WTC11 (cell line): ENCODE measurements at regions not wholly inside any gene's neighbourhood (a gene's known extent, or its start where the extent isn't known, plus 50 kb on each side); places are given as distances from the start of the nearest gene placed in this dataset.

Experiments used
- CBFB ChIP-seq: sonication (generic); formaldehyde crosslinking; IDR thresholded peaks from 2 replicates; pipeline ENCODE4 v1.8.1; 2022; ENCODE audit warnings: mild to moderate bottlenecking, low read depth, missing genetic modification reagents
- JUN ChIP-seq: sonication (generic); formaldehyde crosslinking; IDR thresholded peaks from 2 replicates; pipeline ENCODE4 v1.8.0; 2023; ENCODE audit warnings: mild to moderate bottlenecking, missing genetic modification reagents
- KAT7 ChIP-seq: sonication (generic); formaldehyde crosslinking; IDR thresholded peaks from 2 replicates; pipeline ENCODE4 v1.8.1; 2023; ENCODE audit warnings: missing genetic modification reagents, mild to moderate bottlenecking, borderline replicate concordance
- OVOL2 ChIP-seq: fragments of 250-450 bp; sonication (Bioruptor Pico); IDR thresholded peaks from 2 replicates; pipeline ENCODE4 v1.9.0; 2021; ENCODE audit warnings: mild to moderate bottlenecking, borderline replicate concordance
- PRRX2 ChIP-seq: fragments of 250-450 bp; sonication (Bioruptor Pico); IDR thresholded peaks from 2 replicates; pipeline ENCODE4 v1.8.0; 2021; ENCODE audit warnings: mild to moderate bottlenecking
- ZNF396 ChIP-seq: fragments of 250-450 bp; sonication (Bioruptor Pico); IDR thresholded peaks from 2 replicates; pipeline ENCODE4 v1.8.0; 2021; ENCODE audit warnings: mild to moderate bottlenecking, moderate library complexity, borderline replicate concordance
- ZNF423 ChIP-seq: fragments of 250-450 bp; sonication (Bioruptor Pico); IDR thresholded peaks from 2 replicates; pipeline ENCODE4 v2.1.2; 2022; ENCODE audit warnings: mild to moderate bottlenecking, moderate library complexity
- TF ChIP-seq, protein P1 (sequence below): sonication (generic); formaldehyde crosslinking; IDR thresholded peaks from 2 replicates; pipeline ENCODE4 v1.8.1; 2022; ENCODE audit warnings: low read depth, mild to moderate bottlenecking, moderate library complexity, missing genetic modification reagents, borderline replicate concordance
- TF ChIP-seq, protein P2 (sequence below): fragments of 200-600 bp; IDR thresholded peaks from 2 replicates; pipeline ENCODE4 v1.8.0; 2022; ENCODE audit warnings: antibody characterized with exemption

- no peak for TF ChIP-seq ZNF396 (CRISPR knock-in tag)
- no peak for TF ChIP-seq JUN (CRISPR knock-in tag)
- TF ChIP-seq, protein P1, sequence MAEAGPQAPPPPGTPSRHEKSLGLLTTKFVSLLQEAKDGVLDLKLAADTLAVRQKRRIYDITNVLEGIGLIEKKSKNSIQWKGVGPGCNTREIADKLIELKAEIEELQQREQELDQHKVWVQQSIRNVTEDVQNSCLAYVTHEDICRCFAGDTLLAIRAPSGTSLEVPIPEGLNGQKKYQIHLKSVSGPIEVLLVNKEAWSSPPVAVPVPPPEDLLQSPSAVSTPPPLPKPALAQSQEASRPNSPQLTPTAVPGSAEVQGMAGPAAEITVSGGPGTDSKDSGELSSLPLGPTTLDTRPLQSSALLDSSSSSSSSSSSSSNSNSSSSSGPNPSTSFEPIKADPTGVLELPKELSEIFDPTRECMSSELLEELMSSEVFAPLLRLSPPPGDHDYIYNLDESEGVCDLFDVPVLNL = no peak
- no peak for TF ChIP-seq PRRX2 (CRISPR knock-in tag)
- TF ChIP-seq, protein P2, sequence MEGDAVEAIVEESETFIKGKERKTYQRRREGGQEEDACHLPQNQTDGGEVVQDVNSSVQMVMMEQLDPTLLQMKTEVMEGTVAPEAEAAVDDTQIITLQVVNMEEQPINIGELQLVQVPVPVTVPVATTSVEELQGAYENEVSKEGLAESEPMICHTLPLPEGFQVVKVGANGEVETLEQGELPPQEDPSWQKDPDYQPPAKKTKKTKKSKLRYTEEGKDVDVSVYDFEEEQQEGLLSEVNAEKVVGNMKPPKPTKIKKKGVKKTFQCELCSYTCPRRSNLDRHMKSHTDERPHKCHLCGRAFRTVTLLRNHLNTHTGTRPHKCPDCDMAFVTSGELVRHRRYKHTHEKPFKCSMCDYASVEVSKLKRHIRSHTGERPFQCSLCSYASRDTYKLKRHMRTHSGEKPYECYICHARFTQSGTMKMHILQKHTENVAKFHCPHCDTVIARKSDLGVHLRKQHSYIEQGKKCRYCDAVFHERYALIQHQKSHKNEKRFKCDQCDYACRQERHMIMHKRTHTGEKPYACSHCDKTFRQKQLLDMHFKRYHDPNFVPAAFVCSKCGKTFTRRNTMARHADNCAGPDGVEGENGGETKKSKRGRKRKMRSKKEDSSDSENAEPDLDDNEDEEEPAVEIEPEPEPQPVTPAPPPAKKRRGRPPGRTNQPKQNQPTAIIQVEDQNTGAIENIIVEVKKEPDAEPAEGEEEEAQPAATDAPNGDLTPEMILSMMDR = no peak
- no peak for TF ChIP-seq ZNF423 (CRISPR knock-in tag)
- no peak for TF ChIP-seq OVOL2 (CRISPR knock-in tag)
- no peak for TF ChIP-seq CBFB
- no peak for TF ChIP-seq KAT7 (CRISPR knock-in tag)
These were observed 50.0 kb upstream of the MBOAT2 start for GRCh38 chr2:9053534-9053931.
